ENCODE measurements at regions not wholly inside any gene's neighbourhood (a gene's known extent, or its start where the extent isn't known, plus 50 kb on each side); places are given as distances from the start of the nearest gene placed in this dataset.

DNA sequence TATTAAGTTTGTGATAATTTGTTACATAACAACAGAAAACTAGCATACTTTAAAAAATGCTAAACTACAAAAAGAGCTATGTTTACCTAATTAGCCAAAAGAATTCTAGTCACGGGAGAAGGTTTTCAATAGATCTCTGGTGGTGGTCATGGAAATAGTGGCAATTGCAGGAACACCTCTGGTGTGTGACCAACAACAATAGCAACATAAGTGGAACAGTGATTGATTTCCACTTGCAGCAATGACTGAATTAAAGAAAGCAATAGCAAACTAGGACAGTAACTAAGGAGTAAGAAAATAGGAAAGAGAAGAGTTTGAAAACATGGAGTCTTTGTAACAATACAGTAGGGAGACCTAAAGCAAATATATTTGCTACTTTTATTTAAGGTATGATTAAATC is 171.3 kb upstream of the ADGRL4 start:
- POLR2A ChIA-PET (ENCODE audit: partially characterized antibody), result no interaction called here
- no peak overlapping the region for H2BK120ac ChIP-seq (replicated peaks; ENCODE audit: low read depth, low read length)
- TF ChIP-seq SP2 (IDR thresholded peaks at IDR 0.05; ENCODE audit: low read length) (no peak), TCF12 (IDR thresholded peaks at IDR 0.05; ENCODE audit: low read depth, low read length) (no peak), FOSL1 (IDR thresholded peaks at IDR 0.05; ENCODE audit: insufficient read depth, low read depth, low read length) (no peak), NANOG (IDR thresholded peaks at IDR 0.05; ENCODE audit: insufficient read depth, low read depth, low read length, poor library complexity, severe bottlenecking) (no peak), POLR2A (IDR thresholded peaks at IDR 0.05; ENCODE audit: control extremely low read depth in 1 of 2, low read depth in 2 of 2, low read length in 2 of 2) (no peak), CBX5 (IDR thresholded peaks at IDR 0.05; ENCODE audit: low read depth, low read length) (no peak), JUN (IDR thresholded peaks at IDR 0.05; ENCODE audit: low read depth, low read length) (no peak), EZH2 (IDR thresholded peaks at IDR 0.05; ENCODE audit: low read depth, low read length, severe bottlenecking) (no peak), SP1 (IDR thresholded peaks at IDR 0.05; ENCODE audit: low read depth, low read length) (no peak), RNF2 (IDR thresholded peaks at IDR 0.05; ENCODE audit: borderline replicate concordance, low read depth, low read length, missing control alignments, poor library complexity, severe bottlenecking) (no peak)
- TF ChIP-seq, protein P1, sequence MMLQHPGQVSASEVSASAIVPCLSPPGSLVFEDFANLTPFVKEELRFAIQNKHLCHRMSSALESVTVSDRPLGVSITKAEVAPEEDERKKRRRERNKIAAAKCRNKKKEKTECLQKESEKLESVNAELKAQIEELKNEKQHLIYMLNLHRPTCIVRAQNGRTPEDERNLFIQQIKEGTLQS (IDR thresholded peaks at IDR 0.05; ENCODE audit: insufficient read depth, low read depth, low read length), result no peak
- TF ChIP-seq, protein P2, sequence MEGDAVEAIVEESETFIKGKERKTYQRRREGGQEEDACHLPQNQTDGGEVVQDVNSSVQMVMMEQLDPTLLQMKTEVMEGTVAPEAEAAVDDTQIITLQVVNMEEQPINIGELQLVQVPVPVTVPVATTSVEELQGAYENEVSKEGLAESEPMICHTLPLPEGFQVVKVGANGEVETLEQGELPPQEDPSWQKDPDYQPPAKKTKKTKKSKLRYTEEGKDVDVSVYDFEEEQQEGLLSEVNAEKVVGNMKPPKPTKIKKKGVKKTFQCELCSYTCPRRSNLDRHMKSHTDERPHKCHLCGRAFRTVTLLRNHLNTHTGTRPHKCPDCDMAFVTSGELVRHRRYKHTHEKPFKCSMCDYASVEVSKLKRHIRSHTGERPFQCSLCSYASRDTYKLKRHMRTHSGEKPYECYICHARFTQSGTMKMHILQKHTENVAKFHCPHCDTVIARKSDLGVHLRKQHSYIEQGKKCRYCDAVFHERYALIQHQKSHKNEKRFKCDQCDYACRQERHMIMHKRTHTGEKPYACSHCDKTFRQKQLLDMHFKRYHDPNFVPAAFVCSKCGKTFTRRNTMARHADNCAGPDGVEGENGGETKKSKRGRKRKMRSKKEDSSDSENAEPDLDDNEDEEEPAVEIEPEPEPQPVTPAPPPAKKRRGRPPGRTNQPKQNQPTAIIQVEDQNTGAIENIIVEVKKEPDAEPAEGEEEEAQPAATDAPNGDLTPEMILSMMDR (IDR thresholded peaks at IDR 0.05; ENCODE audit: control extremely low read depth in 1 of 3, insufficient read depth in 1 of 3, low read depth in 1 of 3, low read length in 3 of 3), result no peak

More for the DNA sequence above, 171.3 kb upstream of the ADGRL4 start:
- Histone ChIP-seq H3K9ac (replicated peaks in 1 of 4; ENCODE audit: extremely low read depth in 1 of 4, low read depth in 3 of 4, low read length in 3 of 4) (no peak overlapping the region), H3K56ac (replicated peaks; ENCODE audit: insufficient read length, low read depth, low read length) (no peak overlapping the region), H4K91ac (replicated peaks; ENCODE audit: insufficient read length, low read length) (no peak overlapping the region), H3K79me1 (ENCODE audit: low read depth, low read length) (no peaks in the 10 kb centered on the region), H3K23me2 (ENCODE audit: low read depth, low read length) (no peaks in the 10 kb centered on the region), H3K23ac (ENCODE audit: insufficient read length) (no peak overlapping the region), H3K18ac (ENCODE audit: extremely low read depth, low read length) (no peak overlapping the region), H4K5ac (ENCODE audit: insufficient read length, low read depth, low read length) (no peak overlapping the region), H3K27me3 (replicated peaks in 1 of 4; ENCODE audit: control insufficient read depth in 3 of 4, extremely low read depth in 1 of 4, insufficient read depth in 3 of 4, low read length in 3 of 4) (no peaks in the 10 kb centered on the region), H3K4ac (replicated peaks; ENCODE audit: insufficient read length, low read depth, low read length) (no peak overlapping the region), H2AK5ac (ENCODE audit: low read depth, low read length) (no peak overlapping the region), H3K4me3 (ENCODE audit: extremely low read depth in 1 of 4, insufficient read depth in 2 of 4, low read depth in 3 of 4, low read length in 4 of 4) (no peak overlapping the region), H3K4me2 (ENCODE audit: insufficient read depth in 1 of 2, low read depth in 2 of 2, low read length in 2 of 2) (no peak overlapping the region), H2BK15ac (ENCODE audit: low read length) (no peak overlapping the region), H3K9me3 (ENCODE audit: insufficient read depth in 2 of 2, low read depth in 1 of 2, low read length in 1 of 2) (peaks cover 9 to 13% of the 10 kb centered on the region in 2 experiments; a peak in 3 of 4 replicates), H2BK20ac (ENCODE audit: low read length) (no peak overlapping the region), H4K20me1 (replicated peaks in 1 of 2; ENCODE audit: control insufficient read depth in 1 of 2, insufficient read depth in 2 of 2, low read length in 2 of 2) (no peaks in the 10 kb centered on the region), H4K8ac (ENCODE audit: extremely low read depth, insufficient read depth, low read length) (no peak overlapping the region), H3K79me2 (ENCODE audit: control insufficient read depth in 1 of 2, insufficient read depth in 2 of 2, low read length in 2 of 2) (no peaks in the 10 kb centered on the region), H2BK12ac (ENCODE audit: low read depth, low read length) (no peak overlapping the region), H3K27ac (ENCODE audit: low read depth, low read length) (no peak overlapping the region), H3K4me1 (replicated peaks in 1 of 4; ENCODE audit: control insufficient read depth in 3 of 4, insufficient read depth in 4 of 4, low read length in 3 of 4) (no peaks in the 10 kb centered on the region), H2BK5ac (ENCODE audit: low read depth, low read length) (no peak overlapping the region), H3K14ac (ENCODE audit: insufficient read length) (no peak overlapping the region), H2AFZ (ENCODE audit: low read length) (no peak overlapping the region), H3K36me3 (ENCODE audit: control insufficient read depth in 2 of 4, insufficient read depth in 4 of 4, low read length in 3 of 4) (no peaks in the 10 kb centered on the region)
- DNase-seq (ENCODE audit: low read depth in 1 of 2, low spot score in 2 of 2) (no peak), FAIRE-seq (no peak)
- CTCF ChIA-PET (ENCODE audit: partially characterized antibody), result no interaction called here
- WGBS, 2 experiments (ENCODE audit: extremely low coverage in 1 of 2, insufficient coverage in 1 of 2, insufficient read length in 1 of 2, insufficient replicate concordance in 2 of 2, low coverage in 1 of 2, low lambda C conversion rate in 2 of 2, missing lambda C conversion rate in 1 of 2), result 78% methylated on average over 1 of the region's 1 CpG; no CpG with 5 or more reads in 1 of the 2 experiments

Data from H1 (cell line).